ENCODE measurements at regions not wholly inside any gene's neighbourhood (a gene's known extent, or its start where the extent isn't known, plus 50 kb on each side); places are given as distances from the start of the nearest gene placed in this dataset.

DNA sequence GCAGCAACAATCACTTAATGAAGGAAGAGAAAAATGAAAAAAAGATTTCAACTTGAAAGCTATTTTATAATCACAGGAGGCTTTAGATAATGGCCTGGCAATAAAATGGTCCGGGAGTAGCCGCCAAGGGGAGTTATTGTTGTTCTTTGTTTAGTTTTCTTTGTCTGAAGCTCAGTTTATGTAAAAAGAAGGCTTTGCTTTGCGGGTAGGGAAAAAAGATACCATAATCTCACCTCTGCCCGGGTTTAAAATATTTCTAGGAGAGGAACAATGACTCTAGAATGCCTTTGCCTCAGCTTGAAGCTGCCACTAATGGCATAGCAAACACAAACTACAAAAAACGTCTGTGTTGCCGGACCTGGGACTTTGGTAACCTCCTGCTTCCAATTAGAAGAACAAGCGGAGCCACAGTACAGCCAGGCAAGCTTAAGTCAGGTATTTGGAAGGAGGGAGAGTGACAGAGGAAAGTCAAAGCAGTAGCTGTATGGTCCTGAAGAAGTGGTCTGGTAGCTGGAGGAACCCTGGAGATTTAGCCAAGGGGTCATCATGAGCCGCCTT, 764.5 kb downstream of the TUSC7 start:
- TF ChIP-seq, protein P1, sequence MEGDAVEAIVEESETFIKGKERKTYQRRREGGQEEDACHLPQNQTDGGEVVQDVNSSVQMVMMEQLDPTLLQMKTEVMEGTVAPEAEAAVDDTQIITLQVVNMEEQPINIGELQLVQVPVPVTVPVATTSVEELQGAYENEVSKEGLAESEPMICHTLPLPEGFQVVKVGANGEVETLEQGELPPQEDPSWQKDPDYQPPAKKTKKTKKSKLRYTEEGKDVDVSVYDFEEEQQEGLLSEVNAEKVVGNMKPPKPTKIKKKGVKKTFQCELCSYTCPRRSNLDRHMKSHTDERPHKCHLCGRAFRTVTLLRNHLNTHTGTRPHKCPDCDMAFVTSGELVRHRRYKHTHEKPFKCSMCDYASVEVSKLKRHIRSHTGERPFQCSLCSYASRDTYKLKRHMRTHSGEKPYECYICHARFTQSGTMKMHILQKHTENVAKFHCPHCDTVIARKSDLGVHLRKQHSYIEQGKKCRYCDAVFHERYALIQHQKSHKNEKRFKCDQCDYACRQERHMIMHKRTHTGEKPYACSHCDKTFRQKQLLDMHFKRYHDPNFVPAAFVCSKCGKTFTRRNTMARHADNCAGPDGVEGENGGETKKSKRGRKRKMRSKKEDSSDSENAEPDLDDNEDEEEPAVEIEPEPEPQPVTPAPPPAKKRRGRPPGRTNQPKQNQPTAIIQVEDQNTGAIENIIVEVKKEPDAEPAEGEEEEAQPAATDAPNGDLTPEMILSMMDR (IDR thresholded peaks at IDR 0.05; ENCODE audit: low read depth, low read length), result no peak
- TF ChIP-seq EZH2phosphoT487 (IDR thresholded peaks at IDR 0.05; ENCODE audit: low read depth), result no peak

Data from OCI-LY3 (cell line).